Kidney tubule cell (primary cell): ENCODE measurements at regions not wholly inside any gene's neighbourhood (a gene's known extent, or its start where the extent isn't known, plus 50 kb on each side); places are given as distances from the start of the nearest gene placed in this dataset.

Source experiments
- DNase-seq: peaks from one replicate; pipeline ENCODE4 v3.0.0-alpha.2; 2018; ENCODE audit warnings: low spot score

DNA sequence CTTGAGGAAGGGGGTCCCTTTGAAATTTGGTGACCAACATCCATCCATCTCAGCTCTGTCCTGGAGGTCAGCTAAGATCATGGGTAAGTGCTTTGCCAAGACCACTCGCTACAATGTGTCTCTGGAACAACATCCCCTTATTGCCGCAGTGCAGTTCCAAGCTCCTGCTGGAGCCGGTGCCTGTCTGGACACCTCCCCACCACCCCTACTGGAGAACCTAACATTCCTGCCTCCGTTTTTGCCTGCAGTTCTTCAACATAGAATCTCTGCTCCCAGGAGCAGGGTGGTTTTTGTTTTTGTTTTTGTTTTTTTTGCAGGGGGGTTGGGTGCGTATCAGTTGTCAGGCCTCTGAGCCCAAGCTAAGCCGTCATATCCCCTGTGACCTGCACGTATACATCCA lies 51.2 kb upstream of the FXYD4 start:
- DNase-seq, result no peak

DNA sequence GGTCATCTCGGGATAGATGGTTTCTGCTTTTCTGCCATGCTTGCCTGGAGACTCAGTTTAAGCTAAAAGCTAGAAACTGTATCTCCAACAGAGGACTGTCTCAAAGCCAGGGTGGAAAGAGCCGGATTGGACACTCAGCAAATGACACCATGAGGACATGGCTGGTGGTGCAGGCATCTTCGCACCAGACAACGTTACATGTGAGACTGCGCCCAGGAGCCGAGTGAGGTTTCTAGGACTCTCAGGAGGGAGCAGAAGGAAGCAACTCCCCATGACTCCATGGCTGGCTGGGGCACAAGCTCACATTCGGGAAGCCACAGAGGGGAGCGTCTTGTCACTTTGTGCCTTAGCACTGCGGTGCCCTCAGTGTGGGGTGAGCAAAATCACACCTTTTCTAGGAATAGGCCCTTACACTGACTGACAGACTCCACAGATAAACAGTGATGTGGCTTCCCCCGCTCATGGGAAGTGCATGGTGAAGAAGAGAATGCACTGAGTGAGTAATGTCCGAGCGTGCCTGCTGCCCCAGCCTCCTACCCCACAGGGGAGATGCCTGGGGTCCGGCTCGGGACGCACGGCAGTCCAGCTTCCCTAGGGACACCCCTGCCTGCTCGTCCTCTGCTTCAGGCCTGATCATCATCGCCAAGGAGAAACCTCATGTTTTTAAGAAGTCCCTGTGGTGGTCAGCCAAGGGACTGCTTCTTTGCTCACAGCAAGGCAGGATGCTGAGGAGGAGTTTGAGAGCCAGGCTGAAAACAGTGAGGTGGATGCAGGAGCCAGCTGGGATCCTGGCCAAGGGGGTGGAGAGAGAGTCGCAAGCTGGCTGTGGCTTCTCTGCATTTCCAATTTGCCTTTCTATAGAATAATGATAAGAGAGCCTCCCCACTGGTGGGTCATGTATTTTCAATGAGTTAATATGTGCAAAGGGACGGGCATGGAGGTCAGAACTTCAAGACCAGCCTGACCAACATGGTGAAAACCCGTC lies 52.2 kb upstream of the FXYD4 start:
- DNase-seq, result no peak

DNA sequence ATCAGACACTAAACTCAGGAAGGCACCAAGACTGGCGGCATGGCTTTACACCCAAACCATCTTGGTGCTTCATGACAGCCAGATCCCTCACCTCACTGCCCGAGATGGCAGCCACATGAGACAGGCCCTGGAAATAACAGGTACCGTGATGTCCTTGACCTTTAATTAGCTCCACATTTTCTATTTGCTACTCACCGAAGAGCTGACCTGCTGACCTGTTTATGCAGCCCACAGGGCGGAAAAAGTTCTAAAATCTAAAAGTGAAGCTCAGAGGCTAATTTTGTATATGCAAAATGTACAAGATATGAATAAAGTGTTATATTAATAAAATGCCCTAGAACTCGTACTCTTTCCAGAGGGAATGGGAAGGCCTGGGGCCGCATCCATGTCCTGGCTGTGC lies 51.6 kb upstream of the RASGEF1A start:
- no peak for DNase-seq

DNA sequence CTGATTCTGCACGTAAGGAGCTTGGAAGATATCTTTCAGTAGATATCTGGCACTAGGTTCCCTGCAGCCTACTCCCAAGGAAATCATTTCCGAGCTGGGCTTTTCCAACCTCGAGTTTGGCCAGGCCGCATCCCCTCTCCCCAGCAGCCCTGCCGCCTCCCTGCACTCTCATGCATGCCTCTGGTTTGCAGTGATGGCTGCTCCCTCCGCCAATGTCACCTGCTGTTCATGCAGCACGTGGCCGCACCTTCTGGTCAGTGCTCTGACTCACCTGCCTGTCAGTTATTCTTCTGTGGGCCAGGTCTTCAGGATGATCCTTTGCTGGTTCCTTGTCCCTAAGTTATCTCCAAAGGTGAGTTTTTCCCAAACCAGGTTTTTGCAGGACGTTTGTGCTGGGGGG lies 50.6 kb upstream of the RASGEF1A start:
- DNase-seq, result peak; percentile 16

DNA sequence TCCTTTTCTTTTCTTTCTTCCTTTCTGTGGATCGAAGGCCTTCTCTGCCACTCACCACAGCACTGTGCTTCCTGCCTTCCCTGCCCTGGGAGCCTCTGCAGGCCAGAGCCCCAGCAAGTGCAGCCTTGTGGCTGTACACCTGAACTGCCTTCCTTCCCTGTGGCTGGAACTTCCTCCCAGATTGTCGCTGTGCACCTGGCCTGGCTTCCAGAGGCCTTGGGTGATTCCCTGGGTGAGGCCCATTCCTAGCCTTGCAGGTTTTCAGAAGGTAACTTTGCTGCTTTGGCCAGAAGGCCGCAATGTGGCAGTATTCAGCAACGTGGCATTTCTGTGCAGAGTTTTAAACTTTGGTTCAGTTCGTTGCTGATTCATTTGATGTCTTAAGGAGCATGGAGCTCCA lies 50.1 kb upstream of the RASGEF1A start:
- no peak for DNase-seq
